ENCODE measurements at regions not wholly inside any gene's neighbourhood (a gene's known extent, or its start where the extent isn't known, plus 50 kb on each side); places are given as distances from the start of the nearest gene placed in this dataset.

DNA sequence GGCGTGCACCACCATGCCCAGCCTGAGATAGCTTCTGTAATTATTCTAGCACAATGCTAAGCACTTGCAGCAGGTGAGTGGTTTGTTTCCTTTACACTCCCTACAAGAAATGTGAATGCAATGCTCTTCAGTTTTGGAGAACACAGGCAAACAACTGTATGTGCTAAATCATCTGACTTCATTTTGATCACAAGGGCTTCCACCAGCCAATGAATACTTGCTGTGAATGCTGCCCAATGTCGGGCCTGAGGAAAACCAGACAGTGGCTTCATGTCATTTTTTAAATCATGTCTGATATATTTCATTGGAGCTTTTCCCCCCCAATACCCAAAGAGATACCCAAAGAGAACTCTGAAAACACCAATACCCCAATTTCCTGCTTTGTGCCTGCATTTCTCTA is 155.6 kb upstream of the XPO1 start:
- Histone ChIP-seq H2AFZ (ENCODE audit: insufficient read depth, low read depth, low read length, poor library complexity, severe bottlenecking) (peak overlapping the region; percentile 98), H3K4me2 (replicated peaks; ENCODE audit: extremely low read depth, low read length, poor library complexity, severe bottlenecking) (peak overlapping the region; percentile 96), H3K4me3 (replicated peaks in 1 of 3; ENCODE audit: low read depth in 2 of 3, low read length in 3 of 3) (peak overlapping the region in 2 of 3 experiments; percentile 95 to 99), H3K79me2 (ENCODE audit: insufficient read depth, low read length) (no peaks in the 10 kb centered on the region), H3K9me3 (replicated peaks in 1 of 2; ENCODE audit: control insufficient read depth in 1 of 2, insufficient read depth in 1 of 2, low read length in 2 of 2) (no peaks in the 10 kb centered on the region), H3K4me1 (ENCODE audit: control insufficient read depth in 1 of 2, insufficient read depth in 2 of 2, low read length in 2 of 2) (peaks cover 14 to 16% of the 10 kb centered on the region in 2 donors), H3K27me3 (ENCODE audit: control insufficient read depth in 2 of 2, insufficient read depth in 2 of 2, low read length in 2 of 2) (no peaks in the 10 kb centered on the region), H3K9ac (ENCODE audit: insufficient read depth, low read length, poor library complexity, severe bottlenecking) (peak overlapping the region; percentile 90), H3K36me3 (replicated peaks in 1 of 2; ENCODE audit: control insufficient read depth in 1 of 2, insufficient read depth in 2 of 2, low read length in 2 of 2) (no peaks in the 10 kb centered on the region), H4K20me1 (ENCODE audit: insufficient read depth, low read length) (no peaks in the 10 kb centered on the region), H3K27ac (ENCODE audit: low read depth in 1 of 2, low read length in 2 of 2) (peak overlapping the region in 1 of 2 donors; percentile 95)
- no peak for DNase-seq
- 0% methylated on average over 1 of the region's 2 CpGs for WGBS (ENCODE audit: insufficient coverage)
- Mint-ChIP-seq H3K4me1 (peaks cover 23% of the 10 kb centered on the region), H3K4me3 (peak overlapping the region; percentile 87 to 96), H3K27ac (peak overlapping the region; percentile 20 to 98 (median 96)), H3K27me3 (ENCODE audit: low read depth in 3 of 3) (peaks cover 0 to 2% (median 1%) of the 10 kb centered on the region in 3 donors), H3K9me3 (peaks cover 0 to 2% (median 0%) of the 10 kb centered on the region in 7 donors), H3K36me3 (no peaks in the 10 kb centered on the region)
- intact Hi-C loops (cut with micrococcal nuclease), result loop anchor here (2.0 to 10.0 kb wide), 3 partner anchors 71 to 191 kb away; partner anchors contain the start of genes FAM161A (in 2 of the 2) and CCT4 (in 1 of the 2)
- TF ChIP-seq, protein P1, sequence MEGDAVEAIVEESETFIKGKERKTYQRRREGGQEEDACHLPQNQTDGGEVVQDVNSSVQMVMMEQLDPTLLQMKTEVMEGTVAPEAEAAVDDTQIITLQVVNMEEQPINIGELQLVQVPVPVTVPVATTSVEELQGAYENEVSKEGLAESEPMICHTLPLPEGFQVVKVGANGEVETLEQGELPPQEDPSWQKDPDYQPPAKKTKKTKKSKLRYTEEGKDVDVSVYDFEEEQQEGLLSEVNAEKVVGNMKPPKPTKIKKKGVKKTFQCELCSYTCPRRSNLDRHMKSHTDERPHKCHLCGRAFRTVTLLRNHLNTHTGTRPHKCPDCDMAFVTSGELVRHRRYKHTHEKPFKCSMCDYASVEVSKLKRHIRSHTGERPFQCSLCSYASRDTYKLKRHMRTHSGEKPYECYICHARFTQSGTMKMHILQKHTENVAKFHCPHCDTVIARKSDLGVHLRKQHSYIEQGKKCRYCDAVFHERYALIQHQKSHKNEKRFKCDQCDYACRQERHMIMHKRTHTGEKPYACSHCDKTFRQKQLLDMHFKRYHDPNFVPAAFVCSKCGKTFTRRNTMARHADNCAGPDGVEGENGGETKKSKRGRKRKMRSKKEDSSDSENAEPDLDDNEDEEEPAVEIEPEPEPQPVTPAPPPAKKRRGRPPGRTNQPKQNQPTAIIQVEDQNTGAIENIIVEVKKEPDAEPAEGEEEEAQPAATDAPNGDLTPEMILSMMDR (IDR thresholded peaks at IDR 0.05), result no peak

DNA sequence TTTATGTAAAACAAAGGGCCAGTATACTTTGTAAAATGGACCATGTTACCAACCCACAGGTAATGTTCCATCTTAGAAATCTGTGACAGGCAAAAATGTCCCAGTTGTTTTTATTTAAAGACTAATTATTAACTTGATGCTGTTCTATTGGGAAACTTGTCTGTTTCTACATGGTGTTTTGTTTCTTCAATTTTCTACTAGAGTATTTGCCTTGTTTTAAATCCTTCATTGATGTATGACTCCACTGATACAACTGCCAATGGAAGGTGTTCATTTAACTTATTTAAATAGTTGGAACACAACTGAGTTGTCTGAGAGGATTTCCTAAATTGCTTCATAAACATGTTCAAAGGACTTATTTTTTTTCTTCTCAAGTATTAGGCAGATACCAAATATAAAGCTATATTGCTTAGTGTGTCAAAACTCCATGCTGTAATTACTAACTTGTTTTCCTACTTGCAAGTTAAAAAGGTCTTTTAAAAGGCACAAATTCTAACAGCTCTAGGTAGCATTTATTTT is 152.0 kb upstream of the XPO1 start:
- Histone ChIP-seq H3K4me2 (replicated peaks; ENCODE audit: extremely low read depth, low read length, poor library complexity, severe bottlenecking) (no peak overlapping the region), H3K9me3 (replicated peaks in 1 of 2; ENCODE audit: control insufficient read depth in 1 of 2, insufficient read depth in 1 of 2, low read length in 2 of 2) (no peaks in the 10 kb centered on the region), H3K4me1 (ENCODE audit: control insufficient read depth in 1 of 2, insufficient read depth in 2 of 2, low read length in 2 of 2) (peaks cover 12 to 14% of the 10 kb centered on the region in 2 donors), H3K36me3 (replicated peaks in 1 of 2; ENCODE audit: control insufficient read depth in 1 of 2, insufficient read depth in 2 of 2, low read length in 2 of 2) (no peaks in the 10 kb centered on the region), H4K20me1 (ENCODE audit: insufficient read depth, low read length) (no peaks in the 10 kb centered on the region), H3K27me3 (ENCODE audit: control insufficient read depth in 2 of 2, insufficient read depth in 2 of 2, low read length in 2 of 2) (no peaks in the 10 kb centered on the region), H3K79me2 (ENCODE audit: insufficient read depth, low read length) (no peaks in the 10 kb centered on the region), H3K4me3 (replicated peaks in 1 of 3; ENCODE audit: low read depth in 2 of 3, low read length in 3 of 3) (no peak overlapping the region), H3K9ac (ENCODE audit: insufficient read depth, low read length, poor library complexity, severe bottlenecking) (no peak overlapping the region), H2AFZ (ENCODE audit: insufficient read depth, low read depth, low read length, poor library complexity, severe bottlenecking) (peak overlapping the region; percentile 2), H3K27ac (ENCODE audit: low read depth in 1 of 2, low read length in 2 of 2) (no peak overlapping the region)
- Mint-ChIP-seq H3K4me1 (peaks cover 20% of the 10 kb centered on the region), H3K27me3 (ENCODE audit: low read depth in 3 of 3) (peaks cover 0 to 1% (median 0%) of the 10 kb centered on the region in 3 donors), H3K4me3 (no peak overlapping the region), H3K27ac (no peak overlapping the region), H3K36me3 (no peaks in the 10 kb centered on the region), H3K9me3 (peaks cover 0 to 2% (median 0%) of the 10 kb centered on the region in 7 donors)
- intact Hi-C loops (cut with micrococcal nuclease), result loop anchor here (10.0 kb wide), 2 partner anchors 165 to 195 kb away; partner anchors contain the start of genes FAM161A (in 2 of the 2) and CCT4 (in 1 of the 2)
- TF ChIP-seq, protein P1 (IDR thresholded peaks at IDR 0.05), result no peak
- DNase-seq, result peak in 1 of 3 donors; percentile 11
